GM15510 (cell line): ENCODE measurements at regions not wholly inside any gene's neighbourhood (a gene's known extent, or its start where the extent isn't known, plus 50 kb on each side); places are given as distances from the start of the nearest gene placed in this dataset.

Source experiments
- POLR2A ChIP-seq: IDR thresholded peaks from 3 replicates; pipeline ENCODE4 v1.6.1; 2011; ENCODE audit warnings: borderline replicate concordance; ENCODE audit not compliant: insufficient read length; ENCODE audit errors: extremely low read depth

- TF ChIP-seq POLR2A = no peak
These were observed 233.0 kb upstream of the PLEKHG7 start for GRCh38 chr12:92469837-92470236.

DNA sequence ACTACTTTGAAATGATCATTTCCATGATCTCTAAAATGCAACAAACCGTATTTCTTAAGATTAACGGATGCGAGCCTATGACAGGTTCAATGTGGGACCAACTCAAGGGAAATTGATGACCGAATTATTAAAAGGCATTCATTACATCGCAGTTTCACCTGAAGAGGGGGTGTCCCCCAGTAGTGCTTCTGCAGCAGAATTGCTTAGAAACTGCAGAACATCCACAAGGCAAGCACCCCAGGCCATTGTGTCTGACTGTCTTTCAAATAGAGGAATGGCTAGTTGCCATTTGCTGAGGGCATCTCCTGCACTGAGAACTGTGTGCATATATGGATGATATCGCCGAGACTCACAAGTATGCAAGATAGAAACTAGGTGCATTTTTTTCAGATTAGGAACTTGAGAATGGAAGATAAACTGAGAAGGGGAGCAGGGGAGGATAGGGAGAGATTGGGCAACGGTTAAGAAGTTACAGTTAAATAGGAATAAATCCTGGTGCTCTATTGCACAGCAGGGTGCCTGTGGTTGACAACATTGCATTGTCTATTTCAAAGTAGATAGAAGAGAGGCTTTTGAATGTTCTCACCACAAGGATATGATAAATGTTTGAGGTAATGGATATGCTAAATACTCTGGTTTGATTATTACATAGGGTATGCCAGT lies 234.3 kb upstream of the PLEKHG7 start:
- no peak for TF ChIP-seq POLR2A

DNA sequence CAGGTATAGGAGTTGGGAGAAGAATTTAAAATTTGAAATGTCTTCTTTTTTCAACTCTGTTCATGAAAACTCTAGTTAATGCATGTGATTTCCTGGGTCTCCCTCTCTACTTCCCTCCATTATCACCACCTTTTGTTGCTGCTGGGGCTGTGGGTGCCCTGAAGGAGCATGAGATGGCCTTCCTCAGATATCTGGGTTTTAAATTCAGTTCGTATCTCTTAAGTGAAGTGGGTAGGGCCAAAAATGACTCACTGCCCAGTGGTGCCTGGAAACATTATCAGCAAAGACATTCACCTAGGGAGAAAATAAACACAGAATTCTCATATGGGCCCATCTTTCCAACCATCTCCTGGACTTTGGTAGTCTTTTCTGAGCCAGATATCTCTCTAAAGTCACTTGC lies 234.9 kb upstream of the PLEKHG7 start:
- TF ChIP-seq POLR2A = no peak

DNA sequence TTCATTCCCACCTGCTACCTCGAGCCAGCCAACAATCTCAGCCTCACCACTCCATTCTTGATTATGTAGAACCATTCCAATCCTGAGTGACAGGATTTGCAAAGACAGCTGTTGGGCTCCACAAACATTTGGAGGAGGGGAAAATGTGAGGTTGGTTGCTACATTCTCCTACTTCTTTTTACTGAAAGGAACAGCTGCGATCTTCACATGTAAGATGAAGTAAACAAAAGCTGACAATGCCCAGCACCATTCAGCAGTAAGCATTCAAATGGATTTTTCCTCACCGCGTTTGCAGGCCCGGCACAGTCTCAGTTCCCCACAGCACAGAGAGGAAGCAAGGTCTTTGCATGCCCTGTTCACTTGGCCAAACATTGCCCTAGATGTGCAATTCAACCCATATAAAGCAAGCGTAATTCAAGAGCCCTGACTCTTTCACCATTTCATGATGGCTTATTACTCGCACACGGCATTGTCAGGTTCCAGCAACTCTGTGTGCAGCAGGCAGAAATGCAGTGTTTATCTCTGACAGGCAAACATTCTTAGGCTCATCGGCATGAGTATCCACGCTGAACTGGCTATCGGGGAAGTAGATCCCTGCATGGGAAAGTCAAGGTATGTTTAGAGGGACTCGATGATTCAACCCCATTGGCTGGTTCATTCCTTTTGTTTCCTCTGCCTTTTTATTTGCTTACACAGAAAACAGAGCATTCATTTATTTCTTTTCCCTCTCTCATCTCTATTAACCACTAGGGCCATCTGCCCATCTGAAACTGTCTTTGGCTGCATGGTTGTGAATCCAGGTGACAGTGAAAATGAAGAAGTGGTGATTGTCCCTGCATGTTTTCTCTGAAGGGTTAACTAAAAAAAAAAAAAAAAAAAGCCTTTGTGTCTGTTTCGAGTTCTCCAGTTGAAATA lies 236.1 kb upstream of the PLEKHG7 start:
- TF ChIP-seq POLR2A = peak; percentile 62

DNA sequence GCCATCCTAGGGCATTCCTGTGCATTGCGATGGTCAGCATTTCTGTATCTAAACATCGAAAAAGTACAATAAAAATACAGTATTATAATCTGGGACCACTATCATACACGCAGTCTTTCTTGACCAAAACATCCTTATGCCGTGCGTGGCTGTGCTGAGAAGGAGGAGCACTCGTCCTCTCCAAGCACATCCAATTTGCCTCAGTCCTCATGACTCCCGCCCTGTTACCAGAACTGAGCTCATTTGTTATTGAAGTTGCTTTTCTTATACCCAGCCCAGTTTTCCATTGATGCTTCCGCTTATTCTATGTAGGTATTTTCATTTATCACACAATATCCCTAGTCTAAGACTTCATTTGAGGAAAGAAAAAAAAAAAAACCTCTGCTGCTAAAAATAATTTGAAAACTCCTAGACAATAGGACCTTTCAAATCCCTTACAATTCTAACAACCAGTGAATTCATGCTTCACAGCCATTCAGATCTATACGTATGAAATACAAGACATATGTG lies 236.9 kb upstream of the PLEKHG7 start:
- no peak for TF ChIP-seq POLR2A

GRCh38 chr12:92464911-92465310 lies 237.9 kb upstream of the PLEKHG7 start:
- no peak for TF ChIP-seq POLR2A

GRCh38 chr12:92463171-92463570 lies 239.6 kb upstream of the PLEKHG7 start:
- TF ChIP-seq POLR2A = no peak

DNA sequence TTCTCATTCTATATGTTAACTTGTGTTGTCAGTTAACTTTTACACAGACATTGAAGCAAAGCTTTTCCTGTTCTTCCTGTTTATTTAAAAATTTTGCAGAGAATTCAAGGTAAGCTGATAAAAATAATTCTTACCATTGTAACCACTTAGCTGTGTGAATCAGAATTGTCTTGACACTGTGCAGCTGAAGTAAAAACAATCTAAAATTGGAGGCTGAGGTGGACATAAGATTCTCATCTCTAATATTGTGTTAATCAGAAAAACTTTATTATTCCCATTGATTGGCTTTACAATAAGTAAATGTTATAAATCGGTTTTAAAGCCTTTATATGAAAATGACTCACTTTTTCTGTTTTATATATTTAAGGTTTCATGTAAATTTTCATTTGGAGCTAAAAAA lies 240.3 kb upstream of the PLEKHG7 start:
- no peak for TF ChIP-seq POLR2A

DNA sequence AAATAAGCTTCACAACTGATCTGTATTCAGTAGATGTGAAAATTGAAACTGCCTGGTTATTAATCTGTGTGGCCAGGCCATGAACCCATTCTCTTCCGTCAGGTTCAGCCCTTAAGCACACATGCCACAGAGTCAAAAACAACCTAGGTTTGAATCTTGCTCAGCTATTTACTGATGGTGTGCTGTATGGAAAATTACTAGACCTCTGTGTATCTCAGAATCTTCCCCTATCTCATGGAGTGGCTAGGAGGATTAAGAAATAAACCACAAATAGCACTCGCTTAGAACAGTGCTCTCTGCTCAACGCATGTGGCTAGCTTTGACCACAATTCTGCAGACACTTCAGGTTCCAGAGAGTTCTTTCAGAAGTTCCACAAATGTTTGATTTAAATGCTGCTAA lies 240.7 kb upstream of the PLEKHG7 start:
- TF ChIP-seq POLR2A = no peak

DNA sequence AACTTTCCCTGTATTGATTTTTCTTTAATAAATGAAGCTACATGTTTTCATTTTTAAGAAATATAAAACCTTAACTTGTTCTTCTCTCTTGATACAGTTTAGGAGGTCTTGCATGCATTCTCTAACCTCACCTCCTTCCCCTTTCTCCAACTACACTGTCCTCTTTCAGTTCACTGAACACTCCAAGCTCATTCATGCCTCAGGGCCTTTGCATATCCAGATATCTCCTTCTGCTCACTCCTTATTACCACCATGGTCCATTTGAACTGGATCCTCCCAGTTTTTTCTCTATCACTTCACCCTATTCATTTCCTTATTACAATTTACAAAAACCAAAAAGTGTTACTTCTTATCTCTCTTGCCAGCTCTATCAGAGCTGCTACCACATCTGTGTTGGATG lies 242.9 kb upstream of the PLEKHG7 start:
- no peak for TF ChIP-seq POLR2A

- TF ChIP-seq POLR2A = no peak
These were observed 243.8 kb upstream of the PLEKHG7 start for GRCh38 chr12:92458996-92459395.

DNA sequence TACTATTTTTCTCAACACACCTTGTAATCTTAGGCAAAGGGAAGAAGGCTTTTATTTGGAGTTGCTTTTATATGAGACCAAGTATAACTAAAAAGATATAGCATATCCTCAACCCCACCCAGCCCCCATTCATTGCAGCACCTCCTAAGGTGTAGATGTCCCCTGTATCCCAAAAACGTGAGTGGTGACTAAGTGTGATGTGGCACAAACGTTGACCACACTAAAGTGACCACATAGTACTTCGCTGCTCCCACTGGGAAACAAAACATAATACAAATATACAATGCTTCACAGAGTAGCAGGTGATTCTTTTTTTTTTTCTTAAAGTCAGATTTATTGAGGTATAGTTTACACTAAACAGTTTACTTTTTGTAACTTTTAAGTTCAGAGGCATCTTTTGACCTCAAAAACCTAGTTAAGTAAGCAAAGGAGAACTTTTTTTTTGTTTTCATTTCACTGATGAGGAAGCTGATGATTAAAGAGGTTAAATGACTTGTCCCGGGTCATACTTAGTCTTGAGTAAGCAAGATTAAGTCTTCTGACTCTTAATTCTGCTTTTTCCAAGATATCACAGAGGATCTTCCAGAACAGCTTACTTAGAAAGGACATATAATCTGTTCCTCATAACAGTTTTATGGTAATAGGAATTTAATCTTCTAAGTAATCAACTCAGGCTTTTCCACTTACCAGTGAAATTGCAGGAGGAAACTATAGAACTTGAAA lies 245.2 kb upstream of the PLEKHG7 start:
- no peak for TF ChIP-seq POLR2A

GRCh38 chr12:92452763-92453162 lies 250.0 kb upstream of the PLEKHG7 start:
- no peak for TF ChIP-seq POLR2A

- TF ChIP-seq POLR2A = no peak
These were observed 256.7 kb upstream of the PLEKHG7 start for GRCh38 chr12:92446083-92446460.
